Skin of body (tissue), 1 donor: ENCODE measurements at regions not wholly inside any gene's neighbourhood (a gene's known extent, or its start where the extent isn't known, plus 50 kb on each side); places are given as distances from the start of the nearest gene placed in this dataset.
"Not testable (repeated sequence)": the region's sequence is repeated elsewhere in the genome, so short reads cannot be mapped to it uniquely, and the experiment has no call there.

Source experiments
- DNase-seq: peaks from one replicate; lab custom pipeline; 2025; lab: John Stamatoyannopoulos, UW

- no peak for DNase-seq
Measured at GRCh38 chr2:226176283-226176984, 623.2 kb downstream of the IRS1 start.

GRCh38 chr2:226174390-226174789, 625.2 kb downstream of the IRS1 start:
- no peak for DNase-seq

- DNase-seq, result no peak
Measured at GRCh38 chr2:226172939-226173338, 626.7 kb downstream of the IRS1 start.

- no peak for DNase-seq
Measured at GRCh38 chr2:226172309-226172708, 627.3 kb downstream of the IRS1 start.

GRCh38 chr2:226169751-226170581, 629.7 kb downstream of the IRS1 start:
- DNase-seq, result peak; percentile 43

GRCh38 chr2:226168496-226169160, 631.0 kb downstream of the IRS1 start:
- no peak for DNase-seq

GRCh38 chr2:226164512-226164911, 635.1 kb downstream of the IRS1 start:
- DNase-seq, result no peak

- DNase-seq, result not testable (repeated sequence)
Measured at GRCh38 chr2:226160617-226161016, 639.0 kb downstream of the IRS1 start.

GRCh38 chr2:226159875-226160479, 639.6 kb downstream of the IRS1 start:
- no peak for DNase-seq

GRCh38 chr2:226158940-226159339, 640.7 kb downstream of the IRS1 start:
- DNase-seq, result no peak

- DNase-seq, result no peak
Measured at GRCh38 chr2:226158229-226158628, 641.4 kb downstream of the IRS1 start.

GRCh38 chr2:226155093-226155875, 644.3 kb downstream of the IRS1 start:
- no peak for DNase-seq

GRCh38 chr2:226154610-226155009, 645.0 kb downstream of the IRS1 start:
- no peak for DNase-seq

GRCh38 chr2:226153553-226153952, 646.1 kb downstream of the IRS1 start:
- no peak for DNase-seq

GRCh38 chr2:226151157-226151556, 648.5 kb downstream of the IRS1 start:
- no peak for DNase-seq

GRCh38 chr2:226143091-226143490, 656.5 kb downstream of the IRS1 start:
- DNase-seq, result no peak

GRCh38 chr2:226142463-226142862, 657.2 kb downstream of the IRS1 start:
- no peak for DNase-seq

GRCh38 chr2:226140594-226140993, 659.0 kb downstream of the IRS1 start:
- no peak for DNase-seq

GRCh38 chr2:226139759-226140158, 659.9 kb downstream of the IRS1 start:
- no peak for DNase-seq

- DNase-seq, result no peak
Measured at GRCh38 chr2:226137201-226137811, 662.3 kb downstream of the IRS1 start.

GRCh38 chr2:226136739-226137138, 662.9 kb downstream of the IRS1 start:
- no peak for DNase-seq
